GM23248 (cell line): ENCODE measurements at regions not wholly inside any gene's neighbourhood (a gene's known extent, or its start where the extent isn't known, plus 50 kb on each side); places are given as distances from the start of the nearest gene placed in this dataset.
"Not testable (repeated sequence)": the region's sequence is repeated elsewhere in the genome, so short reads cannot be mapped to it uniquely, and the experiment has no call there.

Source experiments
- DNase-seq: peaks from one replicate; pipeline ENCODE4 v3.0.0-alpha.2; 2015
- H2AFZ ChIP-seq: fragments of 200-600 bp; sonication (generic); 2 replicates; pipeline ENCODE4 v1.6.1; 2016; ENCODE audit warnings: antibody characterized with exemption
- H3F3A ChIP-seq: fragments of 200-600 bp; sonication (generic); 2 replicates; pipeline ENCODE4 v1.6.1; 2016; ENCODE audit warnings: mild to moderate bottlenecking, antibody characterized with exemption, mixed run types; ENCODE audit not compliant: insufficient read depth
- H3K27ac ChIP-seq: fragments of 200-600 bp; sonication (generic); 2 replicates; pipeline ENCODE4 v1.5.1; 2016; ENCODE audit warnings: mild to moderate bottlenecking
- H3K27me3 ChIP-seq: fragments of 200-600 bp; sonication (generic); replicated peaks from 2 replicates; pipeline ENCODE4 v1.6.1; 2016; ENCODE audit warnings: mild to moderate bottlenecking; ENCODE audit not compliant: insufficient read depth
- H3K36me3 ChIP-seq: fragments of 200-600 bp; sonication (generic); 2 replicates; pipeline ENCODE4 v1.6.1; 2016; ENCODE audit warnings: low read depth, mild to moderate bottlenecking
- H3K4me1 ChIP-seq: fragments of 200-600 bp; sonication (generic); 2 replicates; pipeline ENCODE4 v1.6.1; 2016; ENCODE audit warnings: mild to moderate bottlenecking; ENCODE audit not compliant: insufficient read depth
- H3K4me2 ChIP-seq: fragments of 200-600 bp; sonication (generic); one replicate; pipeline ENCODE4 v1.6.1; 2016; ENCODE audit warnings: mild to moderate bottlenecking; ENCODE audit not compliant: unreplicated experiment
- H3K4me3 ChIP-seq: fragments of 200-600 bp; sonication (generic); 2 replicates; pipeline ENCODE4 v1.5.1; 2016; ENCODE audit warnings: mild to moderate bottlenecking
- H3K79me2 ChIP-seq: fragments of 200-600 bp; sonication (generic); 2 replicates; pipeline ENCODE4 v1.6.1; 2016; ENCODE audit warnings: mild to moderate bottlenecking; ENCODE audit not compliant: insufficient read depth
- H3K9ac ChIP-seq: fragments of 200-600 bp; sonication (generic); 2 replicates; pipeline ENCODE4 v1.6.1; 2016; ENCODE audit warnings: mild to moderate bottlenecking
- H3K9me2 ChIP-seq: fragments of 200-600 bp; sonication (generic); 2 replicates; pipeline ENCODE4 v1.6.1; 2016; ENCODE audit warnings: mixed run types, mild to moderate bottlenecking, moderate library complexity; ENCODE audit not compliant: insufficient read depth
- H3K9me3 ChIP-seq: fragments of 200-600 bp; sonication (generic); one replicate; pipeline ENCODE4 v1.6.1; 2017; ENCODE audit warnings: low read depth
- H4K20me1 ChIP-seq: fragments of 200-600 bp; sonication (generic); 2 replicates; pipeline ENCODE4 v1.6.0; 2016; ENCODE audit not compliant: insufficient read depth
- EZH2 ChIP-seq: fragments of 200-600 bp; sonication (generic); IDR thresholded peaks from 2 replicates; pipeline ENCODE4 v1.6.1; 2018; ENCODE audit warnings: antibody characterized with exemption, mild to moderate bottlenecking; ENCODE audit not compliant: insufficient read depth, poor library complexity, severe bottlenecking
- EZH2phosphoT487 ChIP-seq: fragments of 200-600 bp; sonication (generic); IDR thresholded peaks from 2 replicates; pipeline ENCODE4 v1.6.1; 2018; ENCODE audit warnings: antibody characterized with exemption, moderate library complexity, mild to moderate bottlenecking, low read depth; ENCODE audit not compliant: insufficient read depth
- WGBS, 2 experiments: methylation state at CpG; one replicate each; pipeline ENCODE4 v1.1.6; 2015 to 2017; ENCODE audit warnings: low lambda C conversion rate in 2 of 2, low coverage in 1 of 2; ENCODE audit errors: missing lambda C conversion rate in 2 of 2; 5-methylcytosine and 5-hydroxymethylcytosine counted together
- in situ Hi-C: fragments of 300-500 bp; cut with MboI; formaldehyde crosslinking; loops from 2 replicates; pipeline ENCODE4 v1.15.0; 2020

DNA sequence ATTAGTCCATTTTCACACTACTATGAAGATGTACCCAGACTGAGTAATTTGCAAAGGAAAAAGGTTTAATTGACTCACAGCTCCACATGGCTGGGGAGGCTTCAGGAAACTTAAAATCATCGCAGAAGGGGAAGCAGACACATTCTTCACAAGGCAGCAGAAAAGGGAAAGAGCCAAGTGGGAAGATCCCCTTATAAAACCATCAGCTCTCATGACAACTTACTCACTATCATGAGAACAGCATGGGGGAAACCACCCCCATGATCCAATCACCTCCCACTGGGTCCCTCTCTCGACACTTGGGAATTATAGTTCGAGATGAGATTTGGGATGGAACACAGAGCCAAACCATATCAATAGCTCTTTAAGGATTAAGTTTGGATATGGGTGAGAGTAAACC is 246.1 kb upstream of the CYRIA start:
- H3K9ac ChIP-seq: no peak overlapping the region
- H3K4me2 ChIP-seq: no peak overlapping the region
- H3K79me2 ChIP-seq: no peaks in the 10 kb centered on the region
- no peak overlapping the region for H3K27ac ChIP-seq
- no peak overlapping the region for H3K4me3 ChIP-seq
- H3K9me3 ChIP-seq: no peaks in the 10 kb centered on the region
- WGBS, 2 experiments: 19 to 26% methylated on average over 3 of the region's 3 CpGs
- no peaks in the 10 kb centered on the region for H3K4me1 ChIP-seq
- no peak for DNase-seq
- TF ChIP-seq EZH2phosphoT487 (no peak), EZH2 (no peak)
- H3K36me3 ChIP-seq: no peaks in the 10 kb centered on the region
- H3F3A ChIP-seq: no peaks in the 10 kb centered on the region
- H4K20me1 ChIP-seq: no peaks in the 10 kb centered on the region
- H2AFZ ChIP-seq: no peak overlapping the region
- H3K9me2 ChIP-seq: no peaks in the 10 kb centered on the region
- in situ Hi-C loops: no loop called here
- H3K27me3 ChIP-seq: no peaks in the 10 kb centered on the region

DNA sequence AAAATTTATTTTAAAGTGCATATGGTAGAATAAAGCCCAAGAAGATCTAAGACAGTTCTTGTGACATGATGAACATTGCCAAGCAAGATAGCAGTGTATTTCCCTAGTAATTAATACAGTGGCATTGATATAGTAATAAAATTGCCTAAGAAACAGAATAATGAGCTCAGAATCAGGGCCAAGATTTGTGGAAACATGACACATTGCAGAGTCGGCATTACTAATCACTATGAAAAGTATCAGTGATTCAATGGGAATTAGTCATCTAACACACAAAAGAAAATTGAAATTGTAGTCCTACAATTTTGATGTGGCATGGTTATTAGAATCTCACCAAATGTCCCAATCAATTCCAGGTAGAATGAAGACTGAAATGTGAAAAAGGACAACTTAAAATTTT is 243.0 kb upstream of the CYRIA start:
- no peaks in the 10 kb centered on the region for H3K9me2 ChIP-seq
- WGBS, 2 experiments: 0 to 3% methylated on average over 1 of the region's 1 CpG
- TF ChIP-seq EZH2 (no peak), EZH2phosphoT487 (no peak)
- H3K36me3 ChIP-seq: no peaks in the 10 kb centered on the region
- no peaks in the 10 kb centered on the region for H3K4me1 ChIP-seq
- no peak overlapping the region for H3K4me2 ChIP-seq
- H3K79me2 ChIP-seq: no peaks in the 10 kb centered on the region
- no peaks in the 10 kb centered on the region for H3F3A ChIP-seq
- DNase-seq: peak; percentile 48
- H3K9ac ChIP-seq: no peak overlapping the region
- H3K9me3 ChIP-seq: no peaks in the 10 kb centered on the region
- H3K27me3 ChIP-seq: no peaks in the 10 kb centered on the region
- H3K27ac ChIP-seq: no peak overlapping the region
- no peak overlapping the region for H3K4me3 ChIP-seq
- no peak overlapping the region for H2AFZ ChIP-seq
- H4K20me1 ChIP-seq: no peaks in the 10 kb centered on the region
- in situ Hi-C loops: no loop called here

DNA sequence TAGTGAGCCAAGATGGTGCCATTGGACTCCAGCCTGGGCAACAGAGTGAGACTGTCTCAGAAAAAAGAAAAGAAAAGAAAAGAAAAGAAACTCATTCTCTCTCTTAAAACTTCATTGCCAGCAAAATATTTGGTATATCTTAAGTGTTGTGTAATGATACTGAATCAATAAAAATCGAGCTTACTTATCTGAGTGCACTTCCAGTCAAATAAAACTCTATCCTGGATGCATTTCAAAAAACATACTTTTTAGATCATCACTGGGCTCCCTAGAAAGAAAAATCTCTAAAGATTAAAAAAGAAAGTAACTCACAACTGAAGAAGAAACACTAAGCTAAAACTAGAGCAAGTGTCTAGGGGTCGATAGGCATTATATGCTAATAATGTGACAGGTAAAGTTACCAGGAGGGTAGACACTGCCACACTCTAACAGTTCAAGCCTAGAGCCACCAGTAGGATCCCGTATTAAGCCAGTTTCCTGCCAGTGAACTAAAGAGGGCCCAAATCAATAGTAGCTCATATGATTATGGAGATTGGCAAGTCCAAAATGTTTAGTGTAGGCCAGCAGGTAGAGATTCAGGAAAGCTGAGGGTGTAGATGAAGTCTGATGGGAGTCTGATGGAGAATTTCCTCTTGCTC is 242.1 kb upstream of the CYRIA start:
- TF ChIP-seq EZH2phosphoT487 (no peak), EZH2 (no peak)
- Histone ChIP-seq H4K20me1 (no peaks in the 10 kb centered on the region), H3K27ac (no peak overlapping the region), H3K4me3 (no peak overlapping the region), H3K27me3 (no peaks in the 10 kb centered on the region), H3K36me3 (no peaks in the 10 kb centered on the region), H3K9me2 (no peaks in the 10 kb centered on the region), H3K79me2 (no peaks in the 10 kb centered on the region), H2AFZ (no peak overlapping the region), H3K4me1 (no peaks in the 10 kb centered on the region), H3F3A (no peaks in the 10 kb centered on the region), H3K4me2 (no peak overlapping the region), H3K9ac (no peak overlapping the region), H3K9me3 (no peaks in the 10 kb centered on the region)
- in situ Hi-C loops: no loop called here
- WGBS, 2 experiments: 18 to 20% methylated on average over 3 of the region's 3 CpGs
- no peak for DNase-seq

DNA sequence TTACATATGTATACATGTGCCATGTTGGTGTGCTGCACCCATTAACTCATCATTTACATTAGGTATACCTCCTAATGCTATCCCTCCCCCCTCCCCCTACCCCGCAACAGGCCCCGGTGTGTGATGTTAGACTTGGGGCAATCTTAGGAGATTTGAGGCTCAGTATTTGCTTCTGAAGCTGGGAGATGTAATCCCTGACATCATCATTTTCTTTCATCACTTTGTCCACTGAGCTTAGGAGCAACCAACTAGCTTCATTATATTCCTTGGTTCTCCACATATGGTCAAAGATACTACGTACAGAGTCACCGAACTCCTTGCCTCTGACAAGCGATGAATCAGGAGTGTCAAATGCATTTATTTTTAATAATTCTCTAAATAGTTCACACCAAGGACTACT is 239.7 kb upstream of the CYRIA start:
- H3K27ac ChIP-seq, H3K9me3 ChIP-seq, H3K79me2 ChIP-seq, H3K9me2 ChIP-seq, H3K4me2 ChIP-seq, DNase-seq, H3K4me1 ChIP-seq, H3K9ac ChIP-seq, H3K36me3 ChIP-seq, H2AFZ ChIP-seq, H3K27me3 ChIP-seq, H3F3A ChIP-seq, H4K20me1 ChIP-seq, H3K4me3 ChIP-seq, in situ Hi-C loops: not testable (repeated sequence)
- 72% methylated on average over 5 of the region's 5 CpGs for WGBS, 2 experiments

DNA sequence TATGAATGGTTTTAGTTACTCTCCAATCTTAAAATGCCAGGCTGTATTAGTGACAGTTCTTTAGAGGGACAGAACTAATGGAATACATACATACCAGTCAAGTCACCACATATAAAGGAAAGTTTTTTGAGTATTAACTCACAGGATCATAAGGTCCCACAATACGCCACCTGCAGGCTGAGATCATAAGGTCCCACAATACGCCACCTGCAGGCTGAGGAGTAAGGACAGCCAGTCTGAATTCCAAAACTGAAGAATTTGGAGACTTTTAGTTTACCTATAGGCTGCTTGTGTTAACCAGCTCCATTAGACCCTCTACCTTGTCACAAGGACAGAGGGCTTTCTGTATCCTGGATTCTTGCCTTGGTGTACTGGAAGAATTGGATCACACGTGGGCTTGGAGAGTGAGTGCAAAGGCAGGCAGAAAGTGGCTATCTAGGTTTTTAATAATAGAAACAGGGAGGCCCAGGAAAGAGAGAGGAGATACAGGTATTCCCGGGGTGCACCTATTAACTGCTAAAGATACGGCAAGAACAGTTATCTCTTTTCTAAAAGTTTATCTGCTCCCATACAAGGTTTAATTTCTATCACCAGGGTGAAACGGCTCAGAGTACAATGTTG is 234.9 kb upstream of the CYRIA start:
- no peaks in the 10 kb centered on the region for H3F3A ChIP-seq
- H3K4me1 ChIP-seq: no peaks in the 10 kb centered on the region
- no peaks in the 10 kb centered on the region for H3K9me2 ChIP-seq
- 28 to 37% methylated on average over 6 of the region's 6 CpGs for WGBS, 2 experiments
- TF ChIP-seq EZH2 (no peak), EZH2phosphoT487 (no peak)
- no peaks in the 10 kb centered on the region for H3K79me2 ChIP-seq
- H3K27ac ChIP-seq: no peak overlapping the region
- H3K27me3 ChIP-seq: no peaks in the 10 kb centered on the region
- no peaks in the 10 kb centered on the region for H3K36me3 ChIP-seq
- H3K4me3 ChIP-seq: no peak overlapping the region
- no peaks in the 10 kb centered on the region for H4K20me1 ChIP-seq
- in situ Hi-C loops: no loop called here
- H3K9me3 ChIP-seq: no peaks in the 10 kb centered on the region
- no peak overlapping the region for H3K9ac ChIP-seq
- H3K4me2 ChIP-seq: no peak overlapping the region
- H2AFZ ChIP-seq: no peak overlapping the region
- DNase-seq: peak; percentile 11
